Loucy (cell line): ENCODE measurements at regions not wholly inside any gene's neighbourhood (a gene's known extent, or its start where the extent isn't known, plus 50 kb on each side); places are given as distances from the start of the nearest gene placed in this dataset.

ENCODE experiments used
- CTCF ChIP-seq: fragments of 200-600 bp; sonication (generic); conservative IDR thresholded peaks from 2 replicates; pipeline ENCODE4 v1.5.1; 2014; ENCODE audit warnings: mild to moderate bottlenecking, antibody characterized with exemption, low read length
- EZH2phosphoT487 ChIP-seq: fragments of 200-600 bp; IDR thresholded peaks from 2 replicates; pipeline ENCODE4 v1.6.1; 2018; ENCODE audit warnings: antibody characterized with exemption, mild to moderate bottlenecking, moderate library complexity, borderline replicate concordance

- TF ChIP-seq CTCF (no peak), EZH2phosphoT487 (no peak)
Observed at GRCh38 chr1:82593561-82593960, 792.8 kb downstream of the ADGRL2 start.
